Renal cortex interstitium (tissue), 11 donors: ENCODE measurements at regions not wholly inside any gene's neighbourhood (a gene's known extent, or its start where the extent isn't known, plus 50 kb on each side); places are given as distances from the start of the nearest gene placed in this dataset.
A peak's percentile ranks its signal among the peaks of the same experiment; 100 is the strongest.

Experiments used
- DNase-seq, 11 donors: peaks; one replicate each; pipeline ENCODE4 v3.0.0-alpha.2; 2013; ENCODE audit warnings: low read depth in 9 of 11, low spot score in 4 of 11; ENCODE audit errors: extremely low read depth in 1 of 11

- no peak for DNase-seq
These were observed 209.5 kb downstream of the EBLN2 start for GRCh38 chr3:73270839-73271483.

- no peak for DNase-seq
These were observed 211.9 kb downstream of the EBLN2 start for GRCh38 chr3:73273341-73273740.

GRCh38 chr3:73280746-73281145 lies 219.3 kb downstream of the EBLN2 start:
- DNase-seq: no peak

GRCh38 chr3:73284472-73284871 lies 223.0 kb downstream of the EBLN2 start:
- no peak for DNase-seq

- no peak for DNase-seq
These were observed 230.1 kb downstream of the EBLN2 start for GRCh38 chr3:73291541-73291940.

- DNase-seq: no peak
These were observed 230.8 kb downstream of the EBLN2 start for GRCh38 chr3:73292220-73292619.

DNA sequence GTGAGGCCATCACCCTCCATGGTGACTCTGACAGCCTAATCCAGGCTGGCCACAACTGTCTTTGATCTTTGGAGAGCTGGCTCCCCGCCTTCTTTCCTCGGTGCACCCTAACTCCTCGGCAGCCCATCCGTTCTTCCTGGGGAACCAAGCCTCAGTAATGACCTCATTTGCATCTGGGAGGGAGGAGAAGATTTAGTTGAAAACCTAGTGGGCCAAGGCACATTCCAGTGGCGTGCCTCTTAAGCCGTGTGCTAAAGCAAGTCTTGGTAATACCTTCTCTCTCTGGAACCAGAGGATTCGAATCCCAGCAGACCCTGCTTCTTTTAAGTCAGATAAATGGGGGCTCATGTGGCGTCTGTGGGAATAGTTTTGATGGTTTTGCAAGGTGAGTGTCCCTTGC lies 233.1 kb downstream of the EBLN2 start:
- no peak for DNase-seq

GRCh38 chr3:73295876-73296635 lies 234.6 kb downstream of the EBLN2 start:
- no peak for DNase-seq

DNA sequence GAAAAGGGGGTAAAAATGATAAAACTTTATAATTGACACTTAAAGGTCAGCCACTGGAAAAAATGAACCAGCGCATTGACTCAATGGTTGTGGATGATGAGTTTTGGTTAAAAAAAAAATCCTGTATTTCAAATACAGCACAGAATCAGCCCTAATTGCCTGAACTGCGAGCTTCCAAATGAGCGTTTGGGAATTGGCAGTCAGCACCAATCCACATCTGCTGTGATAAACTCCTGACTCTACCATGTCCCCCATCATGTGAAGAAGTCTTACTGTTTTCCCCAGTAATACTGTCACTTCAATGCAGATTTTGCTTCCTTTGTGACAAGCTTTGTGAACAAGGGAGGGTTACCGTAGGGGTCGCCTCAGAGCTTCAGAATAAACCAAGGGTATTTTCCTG lies 235.4 kb downstream of the EBLN2 start:
- DNase-seq: no peak

DNA sequence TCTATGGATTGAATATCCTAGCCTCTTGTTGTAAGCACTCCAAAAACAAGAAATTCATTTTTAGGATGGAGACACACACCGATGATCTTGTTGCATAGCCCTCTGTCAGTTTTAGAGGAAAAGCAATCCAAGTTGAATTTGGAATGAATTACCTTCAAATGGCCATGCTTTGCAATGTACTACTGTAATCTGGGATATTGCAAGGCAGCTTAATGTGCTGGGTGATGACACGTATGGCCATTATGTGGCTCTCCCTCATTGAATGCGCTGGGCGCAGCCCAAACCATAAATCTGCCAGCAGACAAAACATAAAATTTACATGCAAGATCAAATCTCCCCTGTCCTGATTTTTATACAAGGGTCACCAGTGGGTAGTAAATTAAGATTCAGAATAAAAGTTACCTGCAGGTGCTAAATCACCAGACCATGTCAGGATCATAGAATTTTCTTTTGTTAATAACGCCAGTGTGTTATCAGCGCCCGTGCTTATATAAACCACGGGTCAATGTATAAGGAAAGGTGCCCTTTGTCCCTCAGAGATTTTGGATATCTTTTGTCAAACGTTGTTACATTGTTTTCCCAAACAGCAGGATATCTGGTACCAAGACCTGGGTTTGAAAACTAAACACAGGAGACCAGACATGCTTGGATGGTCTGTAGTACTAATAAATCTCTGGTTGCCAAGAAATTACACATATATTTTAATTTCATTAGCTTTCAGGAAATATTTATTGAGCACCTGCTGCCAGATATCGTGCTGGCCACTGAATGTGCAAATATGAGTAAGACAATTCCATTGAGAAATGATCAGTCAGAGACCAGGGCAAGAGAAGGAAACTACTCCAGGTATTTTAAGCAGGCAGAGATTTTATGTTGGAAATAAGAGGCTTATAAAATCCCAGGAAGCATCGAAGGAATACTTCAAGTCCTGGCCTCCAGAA lies 237.1 kb downstream of the EBLN2 start:
- peak in 3 of 11 donors; percentile 20 to 51 (median 35) for DNase-seq

DNA sequence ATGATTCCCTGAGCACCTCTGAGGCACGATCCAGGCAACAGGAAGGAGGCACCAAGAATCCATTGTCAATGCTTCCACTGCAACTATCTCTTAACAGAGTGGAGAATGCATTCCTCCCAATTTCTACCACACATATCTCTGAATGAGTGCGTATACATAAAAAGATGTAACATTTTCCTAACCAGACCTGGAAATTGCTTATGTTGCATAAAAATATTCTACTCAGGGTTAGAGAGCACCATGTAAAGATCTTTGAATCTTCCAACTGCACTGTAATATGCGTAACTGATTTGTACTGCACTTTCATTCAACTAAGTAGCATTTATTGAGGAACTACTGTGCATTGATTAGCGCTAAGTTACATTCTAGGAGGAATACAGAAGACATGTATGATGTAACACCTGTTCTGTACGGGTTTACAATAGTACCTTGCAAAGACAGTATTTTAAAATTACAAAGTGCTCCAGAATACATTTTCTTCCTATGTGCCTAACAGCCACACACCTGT lies 237.8 kb downstream of the EBLN2 start:
- DNase-seq: no peak

DNA sequence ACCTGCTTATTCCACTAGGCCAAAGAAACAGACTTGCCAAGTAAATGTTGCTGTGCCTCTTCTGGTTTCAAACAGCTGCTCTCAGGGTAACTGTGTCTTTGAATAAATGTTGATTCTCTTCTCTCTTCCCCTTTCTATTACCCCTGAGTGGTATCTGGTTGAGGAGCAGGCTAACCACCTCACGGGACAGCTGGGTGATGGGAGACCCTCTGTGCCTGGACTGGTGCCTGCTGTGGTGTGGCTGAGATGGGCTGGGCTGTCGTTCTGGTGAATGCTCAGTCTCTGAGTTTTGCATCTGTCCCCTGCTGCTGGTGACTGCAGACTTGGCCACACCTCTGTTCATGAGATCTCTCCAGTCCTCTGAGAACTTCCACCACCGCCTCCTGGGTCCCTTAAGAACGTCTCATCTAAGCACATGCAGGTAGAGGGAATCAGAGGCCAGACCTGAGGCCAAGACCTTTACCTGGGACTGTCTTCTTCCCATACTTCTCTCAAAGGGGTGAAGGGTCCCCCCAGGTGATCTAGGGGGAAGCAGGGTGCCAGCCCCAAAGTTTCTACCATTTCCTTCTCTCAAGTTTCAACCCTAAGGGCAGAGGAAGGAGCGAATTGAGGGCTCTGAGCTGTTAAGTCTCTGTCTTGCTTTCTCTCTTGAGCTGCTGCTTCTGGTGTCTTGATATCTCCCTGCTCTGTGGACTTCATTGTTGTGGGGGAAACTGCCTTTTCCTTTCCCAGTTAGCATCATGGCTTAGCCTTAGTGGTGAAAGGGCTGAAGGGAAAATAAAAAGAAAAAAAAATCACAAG lies 252.9 kb downstream of the EBLN2 start:
- no peak for DNase-seq

- DNase-seq: no peak
These were observed 254.2 kb downstream of the EBLN2 start for GRCh38 chr3:73315706-73316105.

DNA sequence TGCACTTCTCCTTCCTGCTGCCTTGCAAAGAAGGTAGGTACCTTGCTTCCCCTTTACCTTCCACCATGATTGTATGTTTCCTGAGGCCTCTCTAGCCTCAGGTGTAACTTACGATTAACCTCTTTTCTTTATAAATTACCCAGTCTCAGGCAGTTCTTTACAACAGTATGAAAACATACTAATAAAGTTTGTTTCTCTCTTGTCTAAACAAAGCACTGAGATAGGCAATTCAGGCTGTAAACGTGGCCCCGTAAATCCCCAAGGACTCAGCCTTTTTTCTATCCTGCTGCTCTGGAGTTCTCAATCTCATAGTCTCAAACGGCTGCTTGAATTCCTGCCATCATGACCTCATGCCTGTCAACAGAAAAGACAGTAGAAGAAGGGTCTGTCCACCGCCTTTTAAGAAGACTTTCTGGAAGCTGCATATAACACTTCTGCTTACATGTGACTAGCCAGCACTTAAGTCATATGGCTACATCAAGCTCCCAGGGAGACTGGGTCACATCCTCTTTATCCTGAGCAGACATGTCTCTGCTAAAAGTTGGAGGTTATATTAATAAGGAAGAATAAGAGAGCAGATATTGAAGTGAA lies 257.8 kb downstream of the EBLN2 start:
- no peak for DNase-seq

- DNase-seq: no peak
These were observed 260.0 kb downstream of the EBLN2 start for GRCh38 chr3:73321286-73321999.

DNA sequence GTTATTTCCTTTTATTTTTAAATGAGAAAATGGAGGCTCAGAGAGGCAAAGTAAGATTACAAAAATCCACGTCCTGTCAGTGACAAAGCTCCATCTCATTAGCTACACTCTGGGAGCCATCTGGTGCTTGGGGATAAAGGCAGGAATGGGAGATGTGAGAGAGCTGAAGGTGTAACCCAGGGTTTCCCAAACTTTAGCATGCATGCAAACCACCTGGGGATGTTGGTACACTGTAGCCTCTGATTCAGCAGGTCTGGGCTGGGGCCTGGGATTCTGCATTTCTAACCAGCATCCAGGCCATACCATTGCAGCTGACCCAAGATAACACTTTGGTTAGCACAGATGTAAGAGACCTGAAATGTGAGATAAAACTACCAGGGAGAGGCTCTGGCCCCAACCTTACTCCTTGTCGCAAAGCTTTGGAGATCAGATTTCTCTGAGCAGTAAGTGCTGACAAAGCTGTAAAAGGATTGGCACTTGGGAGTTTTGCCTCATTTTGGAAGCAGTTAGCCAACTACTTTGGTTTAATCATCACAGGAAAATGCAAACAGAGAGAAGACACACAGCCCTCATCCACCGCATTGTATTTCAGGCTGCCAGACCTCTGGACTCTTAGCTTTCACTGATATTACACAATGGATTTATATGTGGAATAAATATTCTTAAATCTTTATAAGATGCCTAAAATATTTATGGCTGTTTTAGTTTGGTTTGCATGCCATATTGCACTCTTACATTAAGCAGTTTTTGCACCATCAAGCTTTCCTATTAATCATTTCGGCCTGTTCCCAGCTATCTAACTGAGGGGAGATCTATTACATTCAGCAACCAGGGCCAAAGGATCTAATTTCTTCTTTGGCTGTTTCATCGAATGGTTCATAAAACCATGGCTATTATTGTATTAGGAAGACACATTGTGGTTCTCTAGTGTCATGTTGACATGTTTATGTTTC lies 263.0 kb downstream of the EBLN2 start:
- DNase-seq: peak in 8 of 11 donors; percentile 22 to 59 (median 30)

- no peak for DNase-seq
These were observed 264.9 kb downstream of the EBLN2 start for GRCh38 chr3:73326396-73326795.
